Panc1 (cell line): ENCODE measurements at regions not wholly inside any gene's neighbourhood (a gene's known extent, or its start where the extent isn't known, plus 50 kb on each side); places are given as distances from the start of the nearest gene placed in this dataset.

ENCODE experiments used
- ATAC-seq: fragments of 200-7000 bp; cut with Tn5 transposase; 2 replicates; pipeline ENCODE4 v1.9.1; 2020; ENCODE audit warnings: mild to moderate bottlenecking, moderate library complexity
- BruUV-seq: library from RNA; stranded (reverse); fragments of 400-500 nt; replicated peaks from 2 replicates; lab custom pipeline; 2021; lab: Mats Ljungman, UMichigan
- CTCF ChIA-PET: fragments of 300-600 bp; sonication (Branson Sonifier 250); formaldehyde crosslinking; loops from one replicate; lab custom pipeline; 2022; ENCODE audit warnings: antibody characterized with exemption; lab: Charles Lee
- POLR2A ChIA-PET: fragments of 300-600 bp; sonication (Branson Sonifier 250); formaldehyde crosslinking; loops from one replicate; lab custom pipeline; 2022; ENCODE audit warnings: antibody characterized with exemption; lab: Charles Lee
- DNase-seq: peaks from one replicate; pipeline ENCODE4 v3.0.0-alpha.2; 2010; ENCODE audit warnings: low read depth, low spot score
- H3K27ac ChIP-seq: 2 replicates; pipeline ENCODE4 v1.5.1; 2011; ENCODE audit warnings: mild to moderate bottlenecking, low read length, inconsistent platforms
- H3K27me3 ChIP-seq: fragments of 200-500 bp; sonication (Bioruptor generic); 2 replicates; pipeline ENCODE4 v1.6.0; 2014; ENCODE audit warnings: low read length, inconsistent platforms; ENCODE audit not compliant: control insufficient read depth, insufficient read depth
- H3K36me3 ChIP-seq: fragments of 200-500 bp; sonication (Bioruptor generic); 2 replicates; pipeline ENCODE4 v1.5.1; 2014; ENCODE audit warnings: inconsistent platforms, mild to moderate bottlenecking, low read length, moderate library complexity; ENCODE audit not compliant: control insufficient read depth, insufficient read depth
- H3K4me1 ChIP-seq: 2 replicates; pipeline ENCODE4 v1.5.1; 2011; ENCODE audit warnings: inconsistent platforms, mild to moderate bottlenecking, low read length, moderate library complexity; ENCODE audit not compliant: control insufficient read depth, insufficient read depth
- H3K4me3 ChIP-seq, 2 experiments: 2 replicates each; pipeline ENCODE4 v1.5.1; 2011 to 2012; ENCODE audit warnings: low read depth in 2 of 2, low read length in 2 of 2, mild to moderate bottlenecking in 2 of 2, inconsistent platforms in 1 of 2, moderate library complexity in 1 of 2
- H3K9me3 ChIP-seq: fragments of 200-500 bp; sonication (Bioruptor generic); 2 replicates; pipeline ENCODE4 v1.5.1; 2014; ENCODE audit warnings: low read depth, mild to moderate bottlenecking, inconsistent platforms, low read length, moderate library complexity; ENCODE audit not compliant: control insufficient read depth, insufficient read depth
- CTCF ChIP-seq: fragments of 450-650 bp; IDR thresholded peaks from 2 replicates; pipeline ENCODE4 v1.5.1; 2017; ENCODE audit warnings: mild to moderate bottlenecking
- POLR2AphosphoS5 ChIP-seq: IDR thresholded peaks from 2 replicates; pipeline ENCODE4 v1.6.1; 2012; ENCODE audit warnings: mild to moderate bottlenecking, low read depth, low read length, moderate library complexity
- REST ChIP-seq, 2 experiments: IDR thresholded peaks; 2 replicates each; pipeline ENCODE4 v1.6.1; 2011 to 2012; ENCODE audit warnings: low read depth in 2 of 2, control low read depth in 1 of 2, low read length in 1 of 2, mild to moderate bottlenecking in 1 of 2, moderate library complexity in 1 of 2; ENCODE audit not compliant: insufficient read depth in 1 of 2
- SIN3A ChIP-seq: IDR thresholded peaks from 2 replicates; pipeline ENCODE4 v1.6.1; 2012; ENCODE audit warnings: low read depth, mild to moderate bottlenecking, low read length, moderate library complexity, borderline replicate concordance; ENCODE audit not compliant: insufficient read depth
- TCF7L2 ChIP-seq: IDR thresholded peaks from 2 replicates; pipeline ENCODE4 v1.6.1; 2011; ENCODE audit warnings: mild to moderate bottlenecking, low read depth, low read length, inconsistent platforms
- in situ Hi-C: cut with HindIII; loops from 2 replicates; pipeline ENCODE4 v1.10.0; 2016; ENCODE audit warnings: low sequenced_read_pairs, low pct_unique_long_range_greater_than_20kb
- intact Hi-C: fragments of 100-400 bp; cut with micrococcal nuclease; formaldehyde crosslinking; loops from one replicate; pipeline ENCODE4 v1.10.0; 2022; ENCODE audit not compliant: unreplicated experiment

GRCh38 chr1:56132520-56132919 lies 446.8 kb downstream of the PLPP3 start:
- no peak for ATAC-seq
- Histone ChIP-seq H3K9me3 (no peaks in the 10 kb centered on the region), H3K36me3 (no peaks in the 10 kb centered on the region), H3K4me1 (no peaks in the 10 kb centered on the region), H3K27ac (no peak overlapping the region), H3K27me3 (no peaks in the 10 kb centered on the region), H3K4me3 (no peak overlapping the region)
- POLR2A ChIA-PET, result no interaction called here
- DNase-seq, result no peak
- CTCF ChIA-PET, result no interaction called here
- TF ChIP-seq CTCF (no peak), POLR2AphosphoS5 (no peak), REST (IDR thresholded peaks at IDR 0.05; ENCODE audit: insufficient read depth in 1 of 2, low read depth in 2 of 2, low read length in 1 of 2) (no peak), TCF7L2 (no peak)
- intact Hi-C loops (no loop called here), in situ Hi-C loops (no loop called here)
- BruUV-seq, result no TSS peak

- in situ Hi-C loops (no loop called here), intact Hi-C loops (no loop called here)
- no peaks in the 10 kb centered on the region for H3K27me3 ChIP-seq
- BruUV-seq, result no TSS peak
- H3K9me3 ChIP-seq, result no peaks in the 10 kb centered on the region
- no peak overlapping the region for H3K27ac ChIP-seq
- CTCF ChIA-PET, result no interaction called here
- TF ChIP-seq POLR2AphosphoS5 (no peak), TCF7L2 (no peak), SIN3A (no peak), CTCF (no peak), REST (IDR thresholded peaks at IDR 0.05; ENCODE audit: insufficient read depth in 1 of 2, low read depth in 2 of 2, low read length in 1 of 2) (no peak)
- no peaks in the 10 kb centered on the region for H3K36me3 ChIP-seq
- ATAC-seq (no peak), DNase-seq (no peak)
- no peaks in the 10 kb centered on the region for H3K4me1 ChIP-seq
- H3K4me3 ChIP-seq, result no peak overlapping the region
- POLR2A ChIA-PET, result no interaction called here
Observed at GRCh38 chr1:56129837-56130236, 449.5 kb downstream of the PLPP3 start.
